ENCODE measurements at regions not wholly inside any gene's neighbourhood (a gene's known extent, or its start where the extent isn't known, plus 50 kb on each side); places are given as distances from the start of the nearest gene placed in this dataset.
A peak's percentile ranks its signal among the peaks of the same experiment; 100 is the strongest.

DNA sequence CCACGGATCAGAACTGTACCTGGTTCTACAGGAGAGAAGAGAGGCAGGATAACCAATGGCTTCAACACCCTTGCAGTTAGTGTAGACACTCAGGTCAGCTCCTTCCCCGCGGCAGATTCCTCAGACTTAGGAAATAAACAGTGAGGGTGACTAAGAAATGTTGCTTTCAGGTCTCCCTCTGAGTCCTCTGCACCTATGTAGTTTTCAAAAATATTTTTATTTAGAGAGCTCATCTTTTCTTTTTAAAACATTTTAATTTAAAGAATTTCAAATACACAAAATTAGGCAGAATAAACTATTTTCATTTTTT lies 195.2 kb downstream of the KLF12 start (continued):
- TF ChIP-seq, protein P1, sequence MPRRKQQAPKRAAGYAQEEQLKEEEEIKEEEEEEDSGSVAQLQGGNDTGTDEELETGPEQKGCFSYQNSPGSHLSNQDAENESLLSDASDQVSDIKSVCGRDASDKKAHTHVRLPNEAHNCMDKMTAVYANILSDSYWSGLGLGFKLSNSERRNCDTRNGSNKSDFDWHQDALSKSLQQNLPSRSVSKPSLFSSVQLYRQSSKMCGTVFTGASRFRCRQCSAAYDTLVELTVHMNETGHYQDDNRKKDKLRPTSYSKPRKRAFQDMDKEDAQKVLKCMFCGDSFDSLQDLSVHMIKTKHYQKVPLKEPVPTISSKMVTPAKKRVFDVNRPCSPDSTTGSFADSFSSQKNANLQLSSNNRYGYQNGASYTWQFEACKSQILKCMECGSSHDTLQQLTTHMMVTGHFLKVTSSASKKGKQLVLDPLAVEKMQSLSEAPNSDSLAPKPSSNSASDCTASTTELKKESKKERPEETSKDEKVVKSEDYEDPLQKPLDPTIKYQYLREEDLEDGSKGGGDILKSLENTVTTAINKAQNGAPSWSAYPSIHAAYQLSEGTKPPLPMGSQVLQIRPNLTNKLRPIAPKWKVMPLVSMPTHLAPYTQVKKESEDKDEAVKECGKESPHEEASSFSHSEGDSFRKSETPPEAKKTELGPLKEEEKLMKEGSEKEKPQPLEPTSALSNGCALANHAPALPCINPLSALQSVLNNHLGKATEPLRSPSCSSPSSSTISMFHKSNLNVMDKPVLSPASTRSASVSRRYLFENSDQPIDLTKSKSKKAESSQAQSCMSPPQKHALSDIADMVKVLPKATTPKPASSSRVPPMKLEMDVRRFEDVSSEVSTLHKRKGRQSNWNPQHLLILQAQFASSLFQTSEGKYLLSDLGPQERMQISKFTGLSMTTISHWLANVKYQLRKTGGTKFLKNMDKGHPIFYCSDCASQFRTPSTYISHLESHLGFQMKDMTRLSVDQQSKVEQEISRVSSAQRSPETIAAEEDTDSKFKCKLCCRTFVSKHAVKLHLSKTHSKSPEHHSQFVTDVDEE (CRISPR knock-in tag; IDR thresholded peaks at IDR 0.05): no peak
- TF ChIP-seq PPARA (CRISPR knock-in tag; IDR thresholded peaks at IDR 0.05; ENCODE audit: borderline replicate concordance) (no peak), OSR1 (CRISPR knock-in tag; IDR thresholded peaks at IDR 0.05) (no peak), ZFP3 (CRISPR knock-in tag; IDR thresholded peaks at IDR 0.05) (no peak)
- TF ChIP-seq, protein P2, sequence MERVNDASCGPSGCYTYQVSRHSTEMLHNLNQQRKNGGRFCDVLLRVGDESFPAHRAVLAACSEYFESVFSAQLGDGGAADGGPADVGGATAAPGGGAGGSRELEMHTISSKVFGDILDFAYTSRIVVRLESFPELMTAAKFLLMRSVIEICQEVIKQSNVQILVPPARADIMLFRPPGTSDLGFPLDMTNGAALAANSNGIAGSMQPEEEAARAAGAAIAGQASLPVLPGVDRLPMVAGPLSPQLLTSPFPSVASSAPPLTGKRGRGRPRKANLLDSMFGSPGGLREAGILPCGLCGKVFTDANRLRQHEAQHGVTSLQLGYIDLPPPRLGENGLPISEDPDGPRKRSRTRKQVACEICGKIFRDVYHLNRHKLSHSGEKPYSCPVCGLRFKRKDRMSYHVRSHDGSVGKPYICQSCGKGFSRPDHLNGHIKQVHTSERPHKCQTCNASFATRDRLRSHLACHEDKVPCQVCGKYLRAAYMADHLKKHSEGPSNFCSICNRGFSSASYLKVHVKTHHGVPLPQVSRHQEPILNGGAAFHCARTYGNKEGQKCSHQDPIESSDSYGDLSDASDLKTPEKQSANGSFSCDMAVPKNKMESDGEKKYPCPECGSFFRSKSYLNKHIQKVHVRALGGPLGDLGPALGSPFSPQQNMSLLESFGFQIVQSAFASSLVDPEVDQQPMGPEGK (CRISPR knock-in tag; IDR thresholded peaks at IDR 0.05; ENCODE audit: borderline replicate concordance): no peak

DNA sequence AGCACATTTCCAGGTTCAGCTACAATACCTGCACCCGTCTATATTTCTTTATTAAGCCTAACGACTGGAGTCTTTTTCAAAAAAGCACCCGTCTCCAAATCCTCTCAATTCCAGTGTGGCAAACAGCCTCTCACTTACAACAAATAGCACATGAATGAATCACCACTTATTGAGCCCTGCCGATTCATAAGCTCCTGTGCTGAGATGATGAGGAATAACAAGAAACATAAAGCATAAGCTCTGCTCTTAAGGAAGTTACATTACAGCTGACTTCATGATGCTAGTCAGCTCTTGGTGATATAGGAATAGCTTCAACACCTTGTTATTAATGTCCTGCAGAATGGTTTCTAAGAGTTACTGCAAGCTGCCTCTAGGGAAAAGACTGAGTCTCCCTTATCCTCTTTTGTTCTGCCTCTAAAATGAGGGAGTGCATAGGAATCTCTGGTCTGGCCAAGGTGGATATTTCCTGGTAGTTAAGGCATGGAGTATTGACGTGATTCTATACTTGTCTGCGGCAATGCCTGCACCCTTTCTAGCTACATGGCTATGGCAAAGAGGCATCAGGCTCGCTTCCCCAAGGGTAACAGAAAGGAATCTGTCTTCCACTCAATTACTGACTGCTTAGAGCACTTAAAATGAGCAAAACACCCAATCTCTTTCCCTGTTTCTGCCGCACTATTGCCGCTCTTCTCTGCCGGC lies 195.7 kb downstream of the KLF12 start:
- peak; percentile 35; the same call in 1 of the 2 replicates for TF ChIP-seq TOX (CRISPR knock-in tag; IDR thresholded peaks at IDR 0.05; ENCODE audit: borderline replicate concordance)
- TF ChIP-seq OSR1 (CRISPR knock-in tag; IDR thresholded peaks at IDR 0.05): no peak
- TF ChIP-seq ISL1 (CRISPR knock-in tag; IDR thresholded peaks at IDR 0.05): peak; percentile 84
- peak; percentile 93 for ATAC-seq

DNA sequence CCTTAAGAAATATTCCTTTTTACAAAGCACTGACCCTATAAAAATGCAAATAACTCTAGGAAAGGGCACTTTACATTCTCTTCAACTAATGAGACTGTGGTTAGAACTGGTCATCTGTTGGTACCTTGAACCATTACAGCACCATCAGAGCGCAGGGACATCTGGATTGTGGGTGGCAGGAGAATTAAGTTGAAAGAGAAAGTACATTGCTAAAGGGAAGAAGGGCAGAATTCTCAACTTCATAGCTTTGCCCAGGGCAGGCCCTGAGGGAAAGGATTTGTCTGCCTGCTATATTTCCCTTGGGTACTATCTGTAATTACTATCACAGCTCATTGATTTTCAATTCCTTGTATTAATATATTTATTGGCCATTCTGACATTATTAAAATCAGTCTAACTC lies 196.8 kb downstream of the KLF12 start:
- 0 out of 3 replicates have a peak, but pooled peaks have one; percentile 7 for ATAC-seq
- TF ChIP-seq ZNF70 (CRISPR knock-in tag; IDR thresholded peaks at IDR 0.05) (no peak), ISL1 (CRISPR knock-in tag; IDR thresholded peaks at IDR 0.05) (no peak), ZC3H10 (CRISPR knock-in tag; IDR thresholded peaks at IDR 0.05) (no peak), ARNTL (CRISPR knock-in tag; IDR thresholded peaks at IDR 0.05; ENCODE audit: borderline replicate concordance, low read depth) (no peak), RARB (CRISPR knock-in tag; IDR thresholded peaks at IDR 0.05) (no peak), ZNF8 (CRISPR knock-in tag; IDR thresholded peaks at IDR 0.05) (no peak), ZFP3 (CRISPR knock-in tag; IDR thresholded peaks at IDR 0.05) (no peak), SNAI2 (CRISPR knock-in tag; IDR thresholded peaks at IDR 0.05) (no peak), ZNF565 (CRISPR knock-in tag; conservative IDR thresholded peaks at IDR 0.05; ENCODE audit: low read depth) (no peak), GLIS3 (CRISPR knock-in tag; IDR thresholded peaks at IDR 0.05) (no peak)
- TF ChIP-seq, protein P1 (CRISPR knock-in tag; IDR thresholded peaks at IDR 0.05): no peak
- TF ChIP-seq, protein P2 (CRISPR knock-in tag; IDR thresholded peaks at IDR 0.05; ENCODE audit: borderline replicate concordance): no peak

DNA sequence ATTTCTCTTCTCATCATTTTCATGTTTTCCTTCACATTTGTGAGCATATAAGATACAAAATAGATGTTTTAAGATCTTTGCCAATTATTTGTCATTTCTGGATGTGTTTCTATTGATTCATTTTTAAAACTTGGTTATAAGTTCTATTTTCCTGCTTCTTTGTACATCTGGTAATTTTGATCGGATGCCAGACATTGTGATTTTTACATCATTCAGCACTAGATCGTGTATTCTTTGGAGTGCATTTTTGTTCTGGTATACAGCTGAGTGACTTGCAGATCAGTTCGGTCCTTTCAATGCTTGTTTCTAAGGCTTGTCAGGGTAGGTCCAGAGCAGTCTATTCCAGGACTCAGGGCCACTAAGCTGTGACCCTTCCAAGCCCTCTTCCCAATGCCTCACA lies 198.2 kb downstream of the KLF12 start:
- no peak for TF ChIP-seq ZNF565 (CRISPR knock-in tag; conservative IDR thresholded peaks at IDR 0.05; ENCODE audit: low read depth)
- TF ChIP-seq ZNF70 (CRISPR knock-in tag; IDR thresholded peaks at IDR 0.05): no peak
- no peak for TF ChIP-seq BACH2 (CRISPR knock-in tag; IDR thresholded peaks at IDR 0.05; ENCODE audit: borderline replicate concordance)
- no peak for TF ChIP-seq PPARA (CRISPR knock-in tag; IDR thresholded peaks at IDR 0.05; ENCODE audit: borderline replicate concordance)
- TF ChIP-seq, protein P3, sequence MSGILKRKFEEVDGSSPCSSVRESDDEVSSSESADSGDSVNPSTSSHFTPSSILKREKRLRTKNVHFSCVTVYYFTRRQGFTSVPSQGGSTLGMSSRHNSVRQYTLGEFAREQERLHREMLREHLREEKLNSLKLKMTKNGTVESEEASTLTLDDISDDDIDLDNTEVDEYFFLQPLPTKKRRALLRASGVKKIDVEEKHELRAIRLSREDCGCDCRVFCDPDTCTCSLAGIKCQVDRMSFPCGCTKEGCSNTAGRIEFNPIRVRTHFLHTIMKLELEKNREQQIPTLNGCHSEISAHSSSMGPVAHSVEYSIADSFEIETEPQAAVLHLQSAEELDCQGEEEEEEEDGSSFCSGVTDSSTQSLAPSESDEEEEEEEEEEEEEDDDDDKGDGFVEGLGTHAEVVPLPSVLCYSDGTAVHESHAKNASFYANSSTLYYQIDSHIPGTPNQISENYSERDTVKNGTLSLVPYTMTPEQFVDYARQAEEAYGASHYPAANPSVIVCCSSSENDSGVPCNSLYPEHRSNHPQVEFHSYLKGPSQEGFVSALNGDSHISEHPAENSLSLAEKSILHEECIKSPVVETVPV (CRISPR knock-in tag; IDR thresholded peaks at IDR 0.05): no peak
- TF ChIP-seq ZFP3 (CRISPR knock-in tag; IDR thresholded peaks at IDR 0.05): no peak
- no peak for TF ChIP-seq ARNTL (CRISPR knock-in tag; IDR thresholded peaks at IDR 0.05; ENCODE audit: borderline replicate concordance, low read depth)
- ATAC-seq: no peak
